ENCODE measurements at regions not wholly inside any gene's neighbourhood (a gene's known extent, or its start where the extent isn't known, plus 50 kb on each side); places are given as distances from the start of the nearest gene placed in this dataset.
"Not testable (repeated sequence)": the region's sequence is repeated elsewhere in the genome, so short reads cannot be mapped to it uniquely, and the experiment has no call there.

GRCh38 chr4:141849367-141849766 lies 213.0 kb downstream of the IL15 start:
- H3K27me3 ChIP-seq (ENCODE audit: control insufficient read depth, insufficient read depth, low read length), result no peaks in the 10 kb centered on the region
- H3K27ac ChIP-seq (ENCODE audit: low read length), result no peak overlapping the region
- WGBS (ENCODE audit: insufficient coverage), result no CpG with 5 or more reads among the region's 1 CpG
- DNase-seq, result no peak
- H3K9me3 ChIP-seq (replicated peaks; ENCODE audit: control insufficient read depth, low read depth, low read length), result no peaks in the 10 kb centered on the region
- no peaks in the 10 kb centered on the region for H3K36me3 ChIP-seq (ENCODE audit: control insufficient read depth, insufficient read depth, low read length)
- no peak overlapping the region for H3K4me3 ChIP-seq (ENCODE audit: low read length)
- H3K4me1 ChIP-seq (ENCODE audit: control insufficient read depth, insufficient read depth, low read length), result no peaks in the 10 kb centered on the region

GRCh38 chr4:141849778-141850177 lies 213.4 kb downstream of the IL15 start:
- H3K36me3 ChIP-seq (ENCODE audit: control insufficient read depth, insufficient read depth, low read length), result no peaks in the 10 kb centered on the region
- H3K4me3 ChIP-seq (ENCODE audit: low read length), result no peak overlapping the region
- H3K27ac ChIP-seq (ENCODE audit: low read length), result no peak overlapping the region
- DNase-seq, result no peak
- no CpG with 5 or more reads among the region's 1 CpG for WGBS (ENCODE audit: insufficient coverage)
- H3K4me1 ChIP-seq (ENCODE audit: control insufficient read depth, insufficient read depth, low read length), result no peaks in the 10 kb centered on the region
- H3K9me3 ChIP-seq (replicated peaks; ENCODE audit: control insufficient read depth, low read depth, low read length), result no peaks in the 10 kb centered on the region
- H3K27me3 ChIP-seq (ENCODE audit: control insufficient read depth, insufficient read depth, low read length), result no peaks in the 10 kb centered on the region

- no peak overlapping the region for H3K4me3 ChIP-seq (ENCODE audit: low read length)
- no peak for DNase-seq
- no peak overlapping the region for H3K27ac ChIP-seq (ENCODE audit: low read length)
- no peaks in the 10 kb centered on the region for H3K36me3 ChIP-seq (ENCODE audit: control insufficient read depth, insufficient read depth, low read length)
- 71% methylated on average over 2 of the region's 2 CpGs for WGBS (ENCODE audit: insufficient coverage)
- H3K9me3 ChIP-seq (replicated peaks; ENCODE audit: control insufficient read depth, low read depth, low read length), result no peaks in the 10 kb centered on the region
- no peaks in the 10 kb centered on the region for H3K27me3 ChIP-seq (ENCODE audit: control insufficient read depth, insufficient read depth, low read length)
- H3K4me1 ChIP-seq (ENCODE audit: control insufficient read depth, insufficient read depth, low read length), result no peaks in the 10 kb centered on the region
These were observed 215.0 kb downstream of the IL15 start for GRCh38 chr4:141851246-141851891.

- Histone ChIP-seq H3K4me3 (ENCODE audit: low read length) (no peak overlapping the region), H3K4me1 (ENCODE audit: control insufficient read depth, insufficient read depth, low read length) (no peaks in the 10 kb centered on the region), H3K27ac (ENCODE audit: low read length) (no peak overlapping the region), H3K27me3 (ENCODE audit: control insufficient read depth, insufficient read depth, low read length) (no peaks in the 10 kb centered on the region), H3K36me3 (ENCODE audit: control insufficient read depth, insufficient read depth, low read length) (no peaks in the 10 kb centered on the region), H3K9me3 (replicated peaks; ENCODE audit: control insufficient read depth, low read depth, low read length) (no peaks in the 10 kb centered on the region)
- WGBS (ENCODE audit: insufficient coverage), result 83% methylated on average over 7 of the region's 12 CpGs
- no peak for DNase-seq
These were observed 216.8 kb downstream of the IL15 start for GRCh38 chr4:141853091-141853764.

- H3K4me1 ChIP-seq (ENCODE audit: control insufficient read depth, insufficient read depth, low read length), result no peaks in the 10 kb centered on the region
- DNase-seq, result no peak
- no peaks in the 10 kb centered on the region for H3K36me3 ChIP-seq (ENCODE audit: control insufficient read depth, insufficient read depth, low read length)
- no peak overlapping the region for H3K27ac ChIP-seq (ENCODE audit: low read length)
- no peaks in the 10 kb centered on the region for H3K27me3 ChIP-seq (ENCODE audit: control insufficient read depth, insufficient read depth, low read length)
- no peaks in the 10 kb centered on the region for H3K9me3 ChIP-seq (replicated peaks; ENCODE audit: control insufficient read depth, low read depth, low read length)
- WGBS (ENCODE audit: insufficient coverage), result no CpG with 5 or more reads among the region's 1 CpG
- H3K4me3 ChIP-seq (ENCODE audit: low read length), result no peak overlapping the region
These were observed 222.1 kb downstream of the IL15 start for GRCh38 chr4:141858437-141858836.

GRCh38 chr4:141860974-141861373 lies 224.6 kb downstream of the IL15 start:
- Histone ChIP-seq H3K4me1 (ENCODE audit: control insufficient read depth, insufficient read depth, low read length) (no peaks in the 10 kb centered on the region), H3K9me3 (replicated peaks; ENCODE audit: control insufficient read depth, low read depth, low read length) (no peaks in the 10 kb centered on the region), H3K27me3 (ENCODE audit: control insufficient read depth, insufficient read depth, low read length) (no peaks in the 10 kb centered on the region), H3K27ac (ENCODE audit: low read length) (no peak overlapping the region), H3K36me3 (ENCODE audit: control insufficient read depth, insufficient read depth, low read length) (no peaks in the 10 kb centered on the region), H3K4me3 (ENCODE audit: low read length) (no peak overlapping the region)
- DNase-seq, result no peak
- no CpG with 5 or more reads among the region's 1 CpG for WGBS (ENCODE audit: insufficient coverage)

GRCh38 chr4:141870152-141870551 lies 233.8 kb downstream of the IL15 start:
- no peak overlapping the region for H3K27ac ChIP-seq (ENCODE audit: low read length)
- DNase-seq, result no peak
- H3K36me3 ChIP-seq (ENCODE audit: control insufficient read depth, insufficient read depth, low read length), result no peaks in the 10 kb centered on the region
- no peaks in the 10 kb centered on the region for H3K4me1 ChIP-seq (ENCODE audit: control insufficient read depth, insufficient read depth, low read length)
- no peaks in the 10 kb centered on the region for H3K9me3 ChIP-seq (replicated peaks; ENCODE audit: control insufficient read depth, low read depth, low read length)
- H3K27me3 ChIP-seq (ENCODE audit: control insufficient read depth, insufficient read depth, low read length), result no peaks in the 10 kb centered on the region
- WGBS (ENCODE audit: insufficient coverage), result no CpG with 5 or more reads among the region's 1 CpG
- no peak overlapping the region for H3K4me3 ChIP-seq (ENCODE audit: low read length)

GRCh38 chr4:141871086-141871770 lies 234.8 kb downstream of the IL15 start:
- no peaks in the 10 kb centered on the region for H3K9me3 ChIP-seq (replicated peaks; ENCODE audit: control insufficient read depth, low read depth, low read length)
- H3K27ac ChIP-seq (ENCODE audit: low read length), result no peak overlapping the region
- H3K4me1 ChIP-seq (ENCODE audit: control insufficient read depth, insufficient read depth, low read length), result no peaks in the 10 kb centered on the region
- DNase-seq, result no peak
- WGBS (ENCODE audit: insufficient coverage), result no CpG with 5 or more reads among the region's 4 CpGs
- H3K4me3 ChIP-seq (ENCODE audit: low read length), result no peak overlapping the region
- H3K27me3 ChIP-seq (ENCODE audit: control insufficient read depth, insufficient read depth, low read length), result no peaks in the 10 kb centered on the region
- no peaks in the 10 kb centered on the region for H3K36me3 ChIP-seq (ENCODE audit: control insufficient read depth, insufficient read depth, low read length)

- H3K4me3 ChIP-seq (ENCODE audit: low read length); DNase-seq; H3K27me3 ChIP-seq (ENCODE audit: control insufficient read depth, insufficient read depth, low read length); H3K36me3 ChIP-seq (ENCODE audit: control insufficient read depth, insufficient read depth, low read length); H3K9me3 ChIP-seq (replicated peaks; ENCODE audit: control insufficient read depth, low read depth, low read length); H3K27ac ChIP-seq (ENCODE audit: low read length); H3K4me1 ChIP-seq (ENCODE audit: control insufficient read depth, insufficient read depth, low read length): not testable (repeated sequence)
- 43% methylated on average over 1 of the region's 12 CpGs for WGBS (ENCODE audit: insufficient coverage)
These were observed 246.3 kb downstream of the IL15 start for GRCh38 chr4:141882650-141883049.

- no peak overlapping the region for H3K4me3 ChIP-seq (ENCODE audit: low read length)
- 100% methylated on average over 2 of the region's 2 CpGs for WGBS (ENCODE audit: insufficient coverage)
- H3K27ac ChIP-seq (ENCODE audit: low read length), result no peak overlapping the region
- H3K4me1 ChIP-seq (ENCODE audit: control insufficient read depth, insufficient read depth, low read length), result no peaks in the 10 kb centered on the region
- no peaks in the 10 kb centered on the region for H3K27me3 ChIP-seq (ENCODE audit: control insufficient read depth, insufficient read depth, low read length)
- H3K9me3 ChIP-seq (replicated peaks; ENCODE audit: control insufficient read depth, low read depth, low read length), result no peaks in the 10 kb centered on the region
- no peak for DNase-seq
- no peaks in the 10 kb centered on the region for H3K36me3 ChIP-seq (ENCODE audit: control insufficient read depth, insufficient read depth, low read length)
These were observed 247.7 kb downstream of the IL15 start for GRCh38 chr4:141884070-141884469.
